ENCODE measurements at regions not wholly inside any gene's neighbourhood (a gene's known extent, or its start where the extent isn't known, plus 50 kb on each side); places are given as distances from the start of the nearest gene placed in this dataset.

GRCh38 chr3:26343647-26344046 lies 278.9 kb upstream of the LRRC3B start:
- no peaks in the 10 kb centered on the region for H3K36me3 Mint-ChIP-seq
- no peaks in the 10 kb centered on the region for H3K4me1 Mint-ChIP-seq (ENCODE audit: unreplicated experiment)
- no peak for TF ChIP-seq CTCF (conservative IDR thresholded peaks at IDR 0.05)
- no peak for DNase-seq (ENCODE audit: extremely low spot score, unreplicated experiment)
- no peak overlapping the region for H3K4me3 Mint-ChIP-seq
- H3K27me3 Mint-ChIP-seq, result no peaks in the 10 kb centered on the region
- H3K27ac Mint-ChIP-seq, result no peak overlapping the region
- H3K9me3 Mint-ChIP-seq, result no peaks in the 10 kb centered on the region

DNA sequence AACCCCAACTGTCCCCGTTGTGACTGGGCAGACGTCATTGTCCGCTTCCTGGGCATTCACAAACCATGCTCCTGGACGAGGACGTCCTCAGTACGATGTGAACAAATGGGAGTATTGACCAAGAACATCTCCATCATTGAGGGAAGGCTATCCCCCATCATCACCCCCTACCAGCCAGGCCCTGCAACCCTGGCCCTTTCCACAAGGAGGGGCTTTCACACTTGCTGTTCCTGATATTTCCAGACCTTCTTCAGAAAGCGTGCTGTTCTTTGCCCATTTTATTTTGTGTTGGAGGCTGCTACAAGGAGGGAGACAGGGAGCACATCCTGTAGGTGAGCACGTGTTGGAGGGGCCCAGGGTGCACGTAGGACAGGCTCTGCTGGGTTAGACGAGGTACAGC lies 277.0 kb upstream of the LRRC3B start:
- Mint-ChIP-seq H3K27me3 (no peaks in the 10 kb centered on the region), H3K27ac (no peak overlapping the region), H3K9me3 (no peaks in the 10 kb centered on the region), H3K4me1 (ENCODE audit: unreplicated experiment) (no peaks in the 10 kb centered on the region), H3K4me3 (no peak overlapping the region), H3K36me3 (no peaks in the 10 kb centered on the region)
- TF ChIP-seq CTCF (conservative IDR thresholded peaks at IDR 0.05), result no peak
- DNase-seq (ENCODE audit: extremely low spot score, unreplicated experiment), result no peak

- no peaks in the 10 kb centered on the region for H3K27me3 Mint-ChIP-seq
- no peaks in the 10 kb centered on the region for H3K36me3 Mint-ChIP-seq
- no peak overlapping the region for H3K27ac Mint-ChIP-seq
- no peaks in the 10 kb centered on the region for H3K4me1 Mint-ChIP-seq (ENCODE audit: unreplicated experiment)
- TF ChIP-seq CTCF (conservative IDR thresholded peaks at IDR 0.05), result no peak
- H3K4me3 Mint-ChIP-seq, result no peak overlapping the region
- no peaks in the 10 kb centered on the region for H3K9me3 Mint-ChIP-seq
- no peak for DNase-seq (ENCODE audit: extremely low spot score, unreplicated experiment)
These were observed 276.1 kb upstream of the LRRC3B start for GRCh38 chr3:26346497-26346896.

DNA sequence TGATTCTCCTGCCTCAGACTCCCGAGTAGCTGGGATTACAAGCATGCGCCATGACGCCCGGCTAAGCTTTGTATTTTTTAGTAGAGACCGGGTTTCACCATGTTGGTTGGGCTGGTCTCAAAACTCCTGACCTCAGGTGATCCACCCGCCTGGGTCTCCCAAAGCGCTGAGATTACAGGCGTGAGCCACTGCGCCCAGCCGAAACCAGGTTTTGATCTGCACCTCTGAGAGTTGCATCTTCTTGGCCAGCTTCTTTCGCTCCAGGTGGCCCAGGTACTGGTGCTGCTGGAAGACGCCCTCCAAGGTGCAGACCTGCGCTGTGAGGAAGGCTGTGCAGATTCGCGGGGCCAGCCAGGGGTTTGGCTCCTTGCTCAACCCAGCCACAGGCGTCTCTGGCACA lies 275.4 kb upstream of the LRRC3B start:
- H3K4me1 Mint-ChIP-seq (ENCODE audit: unreplicated experiment), result no peaks in the 10 kb centered on the region
- no peaks in the 10 kb centered on the region for H3K27me3 Mint-ChIP-seq
- H3K27ac Mint-ChIP-seq, result no peak overlapping the region
- no peaks in the 10 kb centered on the region for H3K36me3 Mint-ChIP-seq
- TF ChIP-seq CTCF (conservative IDR thresholded peaks at IDR 0.05), result no peak
- no peaks in the 10 kb centered on the region for H3K9me3 Mint-ChIP-seq
- H3K4me3 Mint-ChIP-seq, result no peak overlapping the region
- DNase-seq (ENCODE audit: extremely low spot score, unreplicated experiment), result no peak

GRCh38 chr3:26350853-26351252 lies 271.7 kb upstream of the LRRC3B start:
- no peak for TF ChIP-seq CTCF (conservative IDR thresholded peaks at IDR 0.05)

DNA sequence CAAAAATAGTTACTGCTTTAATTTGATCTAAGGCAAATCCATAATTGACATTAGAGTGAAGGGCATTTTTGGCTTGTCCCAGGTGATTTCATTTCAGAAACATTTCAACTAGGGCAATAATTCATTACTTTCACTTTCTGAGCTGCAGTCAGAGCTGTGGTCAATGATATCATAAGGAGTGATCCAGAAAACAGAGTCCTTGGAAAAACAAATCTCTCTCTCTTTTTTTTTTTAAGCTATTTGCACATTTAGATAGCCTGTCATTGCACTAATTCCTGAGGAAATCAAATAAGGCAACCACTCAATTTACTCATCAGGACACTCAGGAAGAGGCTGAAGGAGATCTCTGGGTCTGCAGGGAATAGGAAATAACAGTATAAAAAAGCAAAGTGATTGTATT lies 269.5 kb upstream of the LRRC3B start:
- Mint-ChIP-seq H3K4me1 (ENCODE audit: unreplicated experiment) (peaks cover 4% of the 10 kb centered on the region), H3K4me3 (no peak overlapping the region), H3K27me3 (peaks cover 4% of the 10 kb centered on the region), H3K27ac (no peak overlapping the region), H3K36me3 (no peaks in the 10 kb centered on the region), H3K9me3 (no peaks in the 10 kb centered on the region)
- TF ChIP-seq CTCF (conservative IDR thresholded peaks at IDR 0.05), result no peak
- no peak for DNase-seq (ENCODE audit: extremely low spot score, unreplicated experiment)

More at GRCh38 chr3:26350853-26351252, 271.7 kb upstream of the LRRC3B start:
- Mint-ChIP-seq H3K9me3 (no peaks in the 10 kb centered on the region), H3K27me3 (no peaks in the 10 kb centered on the region), H3K4me1 (ENCODE audit: unreplicated experiment) (peaks cover 4% of the 10 kb centered on the region), H3K36me3 (no peaks in the 10 kb centered on the region), H3K27ac (no peak overlapping the region), H3K4me3 (no peak overlapping the region)
- no peak for DNase-seq (ENCODE audit: extremely low spot score, unreplicated experiment)

Measured in type B pancreatic cell (in vitro differentiated cells).